H9 (cell line): ENCODE measurements at regions not wholly inside any gene's neighbourhood (a gene's known extent, or its start where the extent isn't known, plus 50 kb on each side); places are given as distances from the start of the nearest gene placed in this dataset.

Experiments
- DNase-seq: peaks from one replicate; pipeline ENCODE4 v3.0.0-alpha.2; 2017
- H2AFZ ChIP-seq: one replicate; pipeline ENCODE4 v1.6.1; 2013; ENCODE audit warnings: mild to moderate bottlenecking, low read length, control low read depth, moderate library complexity
- H2AK5ac ChIP-seq: 2 replicates; pipeline ENCODE4 v1.6.1; 2013; ENCODE audit warnings: low read length, control low read depth, mixed read lengths; ENCODE audit not compliant: insufficient read length
- H2BK120ac ChIP-seq: one replicate; pipeline ENCODE4 v1.6.1; 2013; ENCODE audit warnings: low read depth, mild to moderate bottlenecking, low read length, control low read depth, inconsistent platforms; ENCODE audit not compliant: poor library complexity, severe bottlenecking
- H2BK12ac ChIP-seq: 2 replicates; pipeline ENCODE4 v1.6.1; 2013; ENCODE audit warnings: low read length, control low read depth, mixed read lengths, low read depth; ENCODE audit not compliant: insufficient read length
- H2BK15ac ChIP-seq: 2 replicates; pipeline ENCODE4 v1.6.1; 2013; ENCODE audit warnings: low read depth, low read length, control low read depth
- H2BK20ac ChIP-seq: one replicate; pipeline ENCODE4 v1.6.1; 2013; ENCODE audit warnings: low read depth, mild to moderate bottlenecking, low read length, control low read depth, inconsistent platforms; ENCODE audit not compliant: poor library complexity, severe bottlenecking
- H2BK5ac ChIP-seq: 2 replicates; pipeline ENCODE4 v1.6.1; 2013; ENCODE audit warnings: low read length, control low read depth, mixed read lengths; ENCODE audit not compliant: insufficient read length
- H3K14ac ChIP-seq: 2 replicates; pipeline ENCODE4 v1.6.1; 2013; ENCODE audit warnings: low read length, control low read depth; ENCODE audit not compliant: insufficient read depth
- H3K18ac ChIP-seq: 2 replicates; pipeline ENCODE4 v1.6.1; 2013; ENCODE audit warnings: low read depth, mild to moderate bottlenecking, mixed read lengths, low read length, control low read depth; ENCODE audit not compliant: insufficient read length
- H3K23ac ChIP-seq: 2 replicates; pipeline ENCODE4 v1.6.1; 2013; ENCODE audit warnings: low read length, control low read depth, mixed read lengths, low read depth; ENCODE audit not compliant: insufficient read length
- H3K23me2 ChIP-seq: 2 replicates; pipeline ENCODE4 v1.6.1; 2013; ENCODE audit warnings: low read depth, mild to moderate bottlenecking, mixed read lengths, low read length, control low read depth; ENCODE audit not compliant: insufficient read length, poor library complexity, severe bottlenecking
- H3K27ac ChIP-seq: 2 replicates; pipeline ENCODE4 v1.5.1; 2013; ENCODE audit warnings: low read length, control low read depth, mixed read lengths, low read depth; ENCODE audit not compliant: insufficient read length
- H3K27me3 ChIP-seq: 2 replicates; pipeline ENCODE4 v1.6.1; 2013; ENCODE audit warnings: low read length, control low read depth, inconsistent platforms; ENCODE audit not compliant: insufficient read depth
- H3K4ac ChIP-seq: 2 replicates; pipeline ENCODE4 v1.6.1; 2013; ENCODE audit warnings: low read depth, mild to moderate bottlenecking, control low read depth, inconsistent platforms, low read length, moderate library complexity
- H3K4me1 ChIP-seq: 2 replicates; pipeline ENCODE4 v1.6.1; 2013; ENCODE audit warnings: low read length, control low read depth, inconsistent platforms; ENCODE audit not compliant: insufficient read depth
- H3K4me2 ChIP-seq: 2 replicates; pipeline ENCODE4 v1.6.1; 2013; ENCODE audit warnings: low read length, control low read depth, mixed read lengths; ENCODE audit not compliant: insufficient read length, insufficient read depth
- H3K56ac ChIP-seq: 2 replicates; pipeline ENCODE4 v1.6.1; 2013; ENCODE audit warnings: low read depth, mild to moderate bottlenecking, mixed read lengths, low read length, control low read depth; ENCODE audit not compliant: insufficient read length
- H3K79me1 ChIP-seq: 2 replicates; pipeline ENCODE4 v1.6.1; 2013; ENCODE audit warnings: low read depth, mild to moderate bottlenecking, moderate library complexity, low read length, control low read depth, inconsistent platforms; ENCODE audit not compliant: insufficient read depth, poor library complexity, severe bottlenecking
- H3K79me2 ChIP-seq: 2 replicates; pipeline ENCODE4 v1.6.1; 2013; ENCODE audit warnings: low read length, control low read depth, inconsistent platforms; ENCODE audit not compliant: insufficient read depth
- H3K9ac ChIP-seq: 2 replicates; pipeline ENCODE4 v1.6.1; 2013; ENCODE audit warnings: low read length, control low read depth, mixed read lengths; ENCODE audit not compliant: insufficient read length; ENCODE audit errors: extremely low read depth
- H3K9me3 ChIP-seq: one replicate; pipeline ENCODE4 v1.6.1; 2013; ENCODE audit warnings: low read depth, low read length, inconsistent platforms; ENCODE audit not compliant: control insufficient read depth
- H3T11ph ChIP-seq: one replicate; pipeline ENCODE4 v1.6.1; 2013; ENCODE audit warnings: mild to moderate bottlenecking, low read length, control low read depth, inconsistent platforms
- H4K20me1 ChIP-seq: one replicate; pipeline ENCODE4 v1.6.1; 2013; ENCODE audit not compliant: control insufficient read depth, insufficient read length, insufficient read depth
- H4K5ac ChIP-seq: 2 replicates; pipeline ENCODE4 v1.6.1; 2013; ENCODE audit warnings: low read depth, mild to moderate bottlenecking, mixed read lengths, low read length, control low read depth; ENCODE audit not compliant: insufficient read length
- H4K8ac ChIP-seq: replicated peaks from 2 replicates; pipeline ENCODE4 v1.6.1; 2013; ENCODE audit warnings: low read length, control low read depth, mixed read lengths, low read depth; ENCODE audit not compliant: insufficient read length
- H4K91ac ChIP-seq: 2 replicates; pipeline ENCODE4 v1.6.1; 2013; ENCODE audit warnings: low read depth, mild to moderate bottlenecking, moderate library complexity, mixed read lengths, low read length, control low read depth; ENCODE audit not compliant: insufficient read length
- H3K27ac Mint-ChIP-seq, 3 experiments: 2 replicates in 2 of 3; 3 replicates in 1 of 3; pipeline ENCODE4 v1.8.0; 2020 to 2021; ENCODE audit warnings: mixed read lengths in 3 of 3, mild to moderate bottlenecking in 1 of 3, moderate library complexity in 1 of 3
- H3K27me3 Mint-ChIP-seq: 2 replicates; pipeline ENCODE4 v1.8.0; 2021; ENCODE audit warnings: low read depth, mild to moderate bottlenecking, moderate library complexity, mixed read lengths
- H3K36me3 Mint-ChIP-seq, 3 experiments: 2 replicates in 2 of 3; 3 replicates in 1 of 3; pipeline ENCODE4 v1.8.0; 2020 to 2021; ENCODE audit warnings: low read depth in 3 of 3, mixed read lengths in 3 of 3; ENCODE audit not compliant: insufficient read depth in 1 of 3
- H3K4me1 Mint-ChIP-seq, 2 experiments: 2 replicates each; pipeline ENCODE4 v1.8.0; 2020; ENCODE audit warnings: mixed read lengths in 2 of 2
- H3K4me3 Mint-ChIP-seq, 2 experiments: 2 replicates in 1 of 2; 3 replicates in 1 of 2; pipeline ENCODE4 v1.8.0; 2020 to 2021; ENCODE audit warnings: mild to moderate bottlenecking in 2 of 2, mixed read lengths in 2 of 2, moderate library complexity in 1 of 2
- H3K9me3 Mint-ChIP-seq, 2 experiments: 2 replicates in 1 of 2; 3 replicates in 1 of 2; pipeline ENCODE4 v1.8.0; 2020; ENCODE audit warnings: mild to moderate bottlenecking in 2 of 2, mixed read lengths in 2 of 2, moderate library complexity in 1 of 2
- CTCF ChIP-seq: fragments of 200-600 bp; sonication (generic); conservative IDR thresholded peaks from 3 replicates; pipeline ENCODE4 v1.8.0; 2021; ENCODE audit warnings: antibody characterized with exemption, mild to moderate bottlenecking

GRCh38 chr6:76510489-76510888 lies 438.0 kb upstream of the IMPG1 start:
- no peak overlapping the region for H3K4me2 ChIP-seq
- Mint-ChIP-seq H3K4me3 (no peak overlapping the region), H3K27me3 (no peaks in the 10 kb centered on the region), H3K36me3 (peaks cover under 1 to 11% (median 5%) of the 10 kb centered on the region in 3 experiments; a peak in 4 of 7 replicates), H3K27ac (no peak overlapping the region), H3K4me1 (no peaks in the 10 kb centered on the region), H3K9me3 (peaks cover 6 to 11% of the 10 kb centered on the region in 2 experiments)
- H3K18ac ChIP-seq, result no peak overlapping the region
- no peak overlapping the region for H2BK5ac ChIP-seq
- TF ChIP-seq CTCF, result no peak
- H3K4me1 ChIP-seq, result no peaks in the 10 kb centered on the region
- no peak overlapping the region for H3K27ac ChIP-seq
- no peak overlapping the region for H3T11ph ChIP-seq
- no peak overlapping the region for H2BK20ac ChIP-seq
- no peak overlapping the region for H2BK15ac ChIP-seq
- H4K8ac ChIP-seq, result no peak overlapping the region
- no peaks in the 10 kb centered on the region for H3K79me1 ChIP-seq
- no peak overlapping the region for H3K56ac ChIP-seq
- H2AFZ ChIP-seq, result no peak overlapping the region
- H4K5ac ChIP-seq, result no peak overlapping the region
- no peak overlapping the region for H4K91ac ChIP-seq
- no peak overlapping the region for H2BK120ac ChIP-seq
- no peak for DNase-seq
- H3K4ac ChIP-seq, result no peak overlapping the region
- no peak overlapping the region for H3K9ac ChIP-seq
- H3K9me3 ChIP-seq, result no peaks in the 10 kb centered on the region
- H3K14ac ChIP-seq, result no peak overlapping the region
- no peaks in the 10 kb centered on the region for H4K20me1 ChIP-seq
- no peaks in the 10 kb centered on the region for H3K27me3 ChIP-seq
- no peak overlapping the region for H2BK12ac ChIP-seq
- no peaks in the 10 kb centered on the region for H3K23me2 ChIP-seq
- no peak overlapping the region for H2AK5ac ChIP-seq
- H3K23ac ChIP-seq, result no peak overlapping the region
- H3K79me2 ChIP-seq, result no peaks in the 10 kb centered on the region
